H1 (cell line): ENCODE measurements at regions not wholly inside any gene's neighbourhood (a gene's known extent, or its start where the extent isn't known, plus 50 kb on each side); places are given as distances from the start of the nearest gene placed in this dataset.

Experiments used
- CHD7 ChIP-seq: fragments of 300-600 bp; sonication (generic); IDR thresholded peaks from 2 replicates; pipeline ENCODE4 v1.7.1; 2012; ENCODE audit warnings: low read length, moderate library complexity, mild to moderate bottlenecking, inconsistent platforms; ENCODE audit not compliant: insufficient replicate concordance
- HDAC2 ChIP-seq, 2 experiments: fragments of 300-600 bp in 1 of 2; sonication (generic) in 1 of 2; IDR thresholded peaks; 2 replicates each; pipeline ENCODE4 v1.6.1; 2011 to 2012; ENCODE audit warnings: low read depth in 2 of 2, low read length in 2 of 2, mild to moderate bottlenecking in 2 of 2, moderate library complexity in 2 of 2, borderline replicate concordance in 1 of 2, inconsistent platforms in 1 of 2
- MAX ChIP-seq: IDR thresholded peaks from 2 replicates; pipeline ENCODE4 v1.6.1; 2012; ENCODE audit warnings: inconsistent platforms
- SIX5 ChIP-seq: IDR thresholded peaks from 2 replicates; pipeline ENCODE4 v1.6.1; 2011; ENCODE audit warnings: mild to moderate bottlenecking, low read depth, low read length

- TF ChIP-seq CHD7 (no peak), SIX5 (no peak), HDAC2 (IDR thresholded peaks at IDR 0.05; ENCODE audit: borderline replicate concordance in 1 of 2, low read depth in 2 of 2, low read length in 2 of 2) (no peak), MAX (no peak)
Measured at GRCh38 chr2:228282376-228282775, 100.9 kb upstream of the SPHKAP start (continued).
